Pulmonary artery endothelial cell (primary cell): ENCODE measurements at regions not wholly inside any gene's neighbourhood (a gene's known extent, or its start where the extent isn't known, plus 50 kb on each side); places are given as distances from the start of the nearest gene placed in this dataset.

Experiments used
- DNase-seq: peaks from one replicate; pipeline ENCODE4 v3.0.0-alpha.2; 2011; ENCODE audit warnings: low read depth, low spot score

DNA sequence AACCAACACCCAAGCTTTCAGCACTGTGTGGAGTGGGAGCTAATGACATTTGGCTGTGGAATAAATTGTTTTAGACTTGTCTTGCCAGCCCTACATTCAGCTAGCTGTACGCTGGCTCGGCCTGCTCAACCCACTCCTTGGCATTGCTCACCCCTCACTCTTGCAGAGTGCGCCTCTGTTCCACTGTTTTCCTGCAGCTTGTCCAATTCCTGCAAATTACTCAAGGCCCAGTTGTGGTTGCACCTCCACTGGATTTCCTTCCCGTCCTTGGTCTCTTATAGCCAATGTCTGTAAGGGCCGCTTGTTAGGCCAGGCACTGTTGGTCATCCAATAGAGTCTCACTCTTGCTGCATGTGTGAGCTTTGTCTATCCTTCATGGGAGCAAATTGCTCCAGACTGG, 55.5 kb upstream of the ADRA1D start:
- DNase-seq = no peak

- DNase-seq = no peak
These were observed 54.0 kb upstream of the ADRA1D start for GRCh38 chr20:4303136-4303535.

DNA sequence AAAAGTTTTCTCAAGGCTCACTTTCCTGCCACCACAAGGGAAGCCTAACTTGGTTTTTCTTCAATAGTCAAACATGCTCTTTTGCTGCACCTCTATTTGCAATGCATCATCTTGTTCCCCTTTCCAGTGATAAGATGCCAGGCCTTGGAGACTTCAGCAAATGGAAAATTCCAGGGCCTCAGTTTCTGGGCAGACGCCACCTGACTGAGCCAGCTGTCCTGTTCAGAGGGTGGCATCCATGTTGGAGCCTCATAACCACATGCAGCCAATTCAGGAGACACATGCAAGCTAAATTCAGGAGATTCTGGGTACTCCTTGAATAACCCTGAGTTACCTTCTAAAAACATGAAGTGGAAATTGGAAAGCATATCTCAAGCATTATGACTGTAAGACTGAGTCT, 51.8 kb upstream of the ADRA1D start:
- DNase-seq = no peak

DNA sequence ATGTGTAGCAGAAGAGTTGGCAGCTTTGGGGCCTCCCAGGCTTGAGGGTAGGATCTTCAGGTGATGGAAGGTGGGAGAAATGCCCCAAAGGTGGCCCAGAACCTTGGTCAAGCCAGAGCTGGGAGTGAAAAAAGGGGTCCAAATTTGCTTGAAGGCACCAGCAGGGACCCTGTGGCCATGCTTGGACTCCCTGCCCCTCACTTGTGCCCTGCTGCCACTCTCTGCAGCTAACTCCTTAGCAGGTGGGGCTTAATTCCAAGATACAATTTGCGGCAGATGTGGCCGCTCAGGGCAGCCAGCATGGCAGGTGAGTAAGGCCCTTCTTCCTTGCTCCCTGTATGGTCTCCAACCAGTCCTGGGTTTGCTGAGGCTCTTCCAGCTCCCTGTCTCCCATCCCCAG, 51.3 kb upstream of the ADRA1D start:
- no peak for DNase-seq

DNA sequence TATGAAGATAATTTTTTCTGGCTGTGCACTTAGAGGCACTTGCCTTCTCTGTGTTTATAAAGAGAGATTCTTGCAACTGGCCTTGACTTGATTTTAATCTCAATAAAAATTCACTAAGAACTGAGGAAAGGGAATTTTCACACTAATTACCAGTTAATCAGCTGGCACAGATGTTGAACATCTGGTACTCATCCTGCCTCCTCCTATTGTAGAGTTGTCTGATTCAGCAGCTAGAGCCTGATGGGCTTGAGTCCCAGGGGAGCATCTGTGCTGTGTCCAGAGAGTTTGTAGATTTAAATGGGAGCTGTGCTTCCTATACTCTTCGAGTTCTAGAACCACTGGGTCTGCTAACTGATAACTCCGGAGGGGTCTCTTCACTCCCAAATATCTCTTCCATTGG, 50.7 kb upstream of the ADRA1D start:
- no peak for DNase-seq

DNA sequence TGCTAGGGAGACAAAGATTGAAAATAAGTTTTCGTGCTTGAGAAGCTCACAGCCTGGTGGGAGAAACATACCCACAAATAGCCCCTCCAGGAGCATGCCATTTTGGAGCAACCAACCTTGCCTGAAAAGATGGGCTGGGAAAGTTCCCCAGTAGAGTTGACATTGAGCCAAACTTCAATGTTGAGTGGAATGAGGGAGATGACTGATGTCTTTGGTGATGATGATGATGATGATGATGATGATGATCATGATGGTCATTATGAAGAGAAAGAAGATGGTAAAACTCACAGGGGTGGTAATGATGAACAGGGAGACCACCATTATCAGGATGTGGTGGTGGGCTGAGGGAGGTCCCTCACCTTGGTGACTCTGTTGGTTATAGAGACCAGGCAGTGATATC, 50.1 kb upstream of the ADRA1D start:
- DNase-seq = no peak
